ENCODE measurements at regions not wholly inside any gene's neighbourhood (a gene's known extent, or its start where the extent isn't known, plus 50 kb on each side); places are given as distances from the start of the nearest gene placed in this dataset.

DNA sequence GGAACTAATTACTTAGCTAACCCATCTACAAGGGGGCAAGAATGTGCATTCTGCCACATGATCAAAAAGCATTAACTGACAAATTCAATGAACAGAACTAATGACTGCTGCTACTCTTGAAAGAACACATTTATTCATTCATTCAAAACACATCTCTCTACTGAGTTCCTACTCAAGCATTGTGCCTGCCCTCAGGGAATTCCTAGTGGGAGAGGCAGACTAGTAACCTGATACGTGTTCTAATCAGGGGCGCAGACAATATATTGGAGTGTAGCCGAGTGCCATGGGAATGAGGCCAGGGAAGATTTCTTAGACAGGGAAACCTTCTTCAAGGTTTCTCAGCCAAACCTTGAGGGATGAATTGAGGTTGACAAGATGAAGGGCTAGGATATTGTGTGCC lies 56.7 kb upstream of the PAPPA start:
- no peak for TF ChIP-seq EZH2phosphoT487 (IDR thresholded peaks at IDR 0.05; ENCODE audit: low read length)
- TF ChIP-seq, protein P1, sequence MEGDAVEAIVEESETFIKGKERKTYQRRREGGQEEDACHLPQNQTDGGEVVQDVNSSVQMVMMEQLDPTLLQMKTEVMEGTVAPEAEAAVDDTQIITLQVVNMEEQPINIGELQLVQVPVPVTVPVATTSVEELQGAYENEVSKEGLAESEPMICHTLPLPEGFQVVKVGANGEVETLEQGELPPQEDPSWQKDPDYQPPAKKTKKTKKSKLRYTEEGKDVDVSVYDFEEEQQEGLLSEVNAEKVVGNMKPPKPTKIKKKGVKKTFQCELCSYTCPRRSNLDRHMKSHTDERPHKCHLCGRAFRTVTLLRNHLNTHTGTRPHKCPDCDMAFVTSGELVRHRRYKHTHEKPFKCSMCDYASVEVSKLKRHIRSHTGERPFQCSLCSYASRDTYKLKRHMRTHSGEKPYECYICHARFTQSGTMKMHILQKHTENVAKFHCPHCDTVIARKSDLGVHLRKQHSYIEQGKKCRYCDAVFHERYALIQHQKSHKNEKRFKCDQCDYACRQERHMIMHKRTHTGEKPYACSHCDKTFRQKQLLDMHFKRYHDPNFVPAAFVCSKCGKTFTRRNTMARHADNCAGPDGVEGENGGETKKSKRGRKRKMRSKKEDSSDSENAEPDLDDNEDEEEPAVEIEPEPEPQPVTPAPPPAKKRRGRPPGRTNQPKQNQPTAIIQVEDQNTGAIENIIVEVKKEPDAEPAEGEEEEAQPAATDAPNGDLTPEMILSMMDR (IDR thresholded peaks at IDR 0.05; ENCODE audit: low read length): no peak
- TF ChIP-seq EZH2 (optimal IDR thresholded peaks at IDR 0.05; ENCODE audit: low read depth, low read length): no peak
